Endothelial cell (in vitro differentiated cells): ENCODE measurements at regions not wholly inside any gene's neighbourhood (a gene's known extent, or its start where the extent isn't known, plus 50 kb on each side); places are given as distances from the start of the nearest gene placed in this dataset.

Source experiments
- DNase-seq: peaks from one replicate; pipeline ENCODE4 v3.0.0; 2021; ENCODE audit warnings: low spot score
- H3K27ac Mint-ChIP-seq: one replicate; pipeline ENCODE4 v1.8.0; 2021; ENCODE audit warnings: mixed read lengths, inconsistent platforms; ENCODE audit not compliant: unreplicated experiment
- H3K27me3 Mint-ChIP-seq: one replicate; pipeline ENCODE4 v1.8.0; 2021; ENCODE audit warnings: mild to moderate bottlenecking, moderate library complexity, mixed read lengths, inconsistent platforms; ENCODE audit not compliant: unreplicated experiment
- H3K36me3 Mint-ChIP-seq: one replicate; pipeline ENCODE4 v1.8.0; 2021; ENCODE audit warnings: mild to moderate bottlenecking, low read depth, mixed read lengths, inconsistent platforms; ENCODE audit not compliant: unreplicated experiment
- H3K4me1 Mint-ChIP-seq: one replicate; pipeline ENCODE4 v1.8.0; 2021; ENCODE audit warnings: mild to moderate bottlenecking, mixed read lengths, inconsistent platforms; ENCODE audit not compliant: unreplicated experiment
- H3K4me3 Mint-ChIP-seq: one replicate; pipeline ENCODE4 v1.8.0; 2021; ENCODE audit warnings: mild to moderate bottlenecking, mixed read lengths, inconsistent platforms; ENCODE audit not compliant: unreplicated experiment
- H3K9me3 Mint-ChIP-seq: one replicate; pipeline ENCODE4 v1.8.0; 2021; ENCODE audit warnings: mixed read lengths, inconsistent platforms; ENCODE audit not compliant: unreplicated experiment
- CTCF ChIP-seq: fragments of 200-600 bp; sonication (generic); IDR thresholded peaks from one replicate; pipeline ENCODE4 v1.5.0; 2021; ENCODE audit warnings: antibody characterized with exemption; ENCODE audit not compliant: unreplicated experiment

GRCh38 chr5:129378961-129379360 is 81.1 kb upstream of the ADAMTS19 start:
- peaks cover 18% of the 10 kb centered on the region for H3K4me1 Mint-ChIP-seq
- no peaks in the 10 kb centered on the region for H3K27me3 Mint-ChIP-seq
- no peak overlapping the region for H3K4me3 Mint-ChIP-seq
- no peak for TF ChIP-seq CTCF
- H3K9me3 Mint-ChIP-seq = no peaks in the 10 kb centered on the region
- DNase-seq = no peak
- H3K36me3 Mint-ChIP-seq = no peaks in the 10 kb centered on the region
- H3K27ac Mint-ChIP-seq = no peak overlapping the region

GRCh38 chr5:129379406-129379805 is 80.7 kb upstream of the ADAMTS19 start:
- H3K9me3 Mint-ChIP-seq = no peaks in the 10 kb centered on the region
- H3K4me3 Mint-ChIP-seq = no peak overlapping the region
- H3K4me1 Mint-ChIP-seq = peaks cover 18% of the 10 kb centered on the region
- no peaks in the 10 kb centered on the region for H3K36me3 Mint-ChIP-seq
- TF ChIP-seq CTCF = no peak
- DNase-seq = no peak
- no peak overlapping the region for H3K27ac Mint-ChIP-seq
- no peaks in the 10 kb centered on the region for H3K27me3 Mint-ChIP-seq

- no peak overlapping the region for H3K4me3 Mint-ChIP-seq
- peaks cover 9% of the 10 kb centered on the region for H3K4me1 Mint-ChIP-seq
- H3K9me3 Mint-ChIP-seq = no peaks in the 10 kb centered on the region
These were observed 77.0 kb upstream of the ADAMTS19 start for GRCh38 chr5:129382921-129383672.

GRCh38 chr5:129384193-129384592 is 75.9 kb upstream of the ADAMTS19 start:
- Mint-ChIP-seq H3K4me3 (no peak overlapping the region), H3K4me1 (peaks cover 9% of the 10 kb centered on the region), H3K27ac (no peak overlapping the region), H3K27me3 (no peaks in the 10 kb centered on the region), H3K9me3 (no peaks in the 10 kb centered on the region), H3K36me3 (no peaks in the 10 kb centered on the region)
- TF ChIP-seq CTCF = no peak
- DNase-seq = no peak

More at GRCh38 chr5:129382921-129383672, 77.0 kb upstream of the ADAMTS19 start:
- Mint-ChIP-seq H3K27me3 (no peaks in the 10 kb centered on the region), H3K36me3 (no peaks in the 10 kb centered on the region), H3K27ac (no peak overlapping the region)
- no peak for DNase-seq
- no peak for TF ChIP-seq CTCF

- Mint-ChIP-seq H3K27ac (no peak overlapping the region), H3K27me3 (no peaks in the 10 kb centered on the region), H3K9me3 (no peaks in the 10 kb centered on the region), H3K4me3 (no peak overlapping the region), H3K4me1 (peaks cover 5% of the 10 kb centered on the region), H3K36me3 (no peaks in the 10 kb centered on the region)
- TF ChIP-seq CTCF = no peak
- DNase-seq = no peak
These were observed 75.4 kb upstream of the ADAMTS19 start for GRCh38 chr5:129384736-129385135.
